OCI-LY7 (cell line): ENCODE measurements at regions not wholly inside any gene's neighbourhood (a gene's known extent, or its start where the extent isn't known, plus 50 kb on each side); places are given as distances from the start of the nearest gene placed in this dataset.

Experiments
- EZH2phosphoT487 ChIP-seq: fragments of 200-600 bp; sonication (generic); IDR thresholded peaks from 2 replicates; pipeline ENCODE4 v1.6.1; 2018; ENCODE audit warnings: low read depth, borderline replicate concordance, mild to moderate bottlenecking, mixed run types, antibody characterized with exemption, low read length, moderate library complexity, mixed read lengths
- TF ChIP-seq, protein P1 (sequence below): fragments of 200-600 bp; sonication (generic); conservative IDR thresholded peaks from 2 replicates; pipeline ENCODE4 v1.5.1; 2014; ENCODE audit warnings: mild to moderate bottlenecking, antibody characterized with exemption, low read length, moderate library complexity, mixed read lengths

DNA sequence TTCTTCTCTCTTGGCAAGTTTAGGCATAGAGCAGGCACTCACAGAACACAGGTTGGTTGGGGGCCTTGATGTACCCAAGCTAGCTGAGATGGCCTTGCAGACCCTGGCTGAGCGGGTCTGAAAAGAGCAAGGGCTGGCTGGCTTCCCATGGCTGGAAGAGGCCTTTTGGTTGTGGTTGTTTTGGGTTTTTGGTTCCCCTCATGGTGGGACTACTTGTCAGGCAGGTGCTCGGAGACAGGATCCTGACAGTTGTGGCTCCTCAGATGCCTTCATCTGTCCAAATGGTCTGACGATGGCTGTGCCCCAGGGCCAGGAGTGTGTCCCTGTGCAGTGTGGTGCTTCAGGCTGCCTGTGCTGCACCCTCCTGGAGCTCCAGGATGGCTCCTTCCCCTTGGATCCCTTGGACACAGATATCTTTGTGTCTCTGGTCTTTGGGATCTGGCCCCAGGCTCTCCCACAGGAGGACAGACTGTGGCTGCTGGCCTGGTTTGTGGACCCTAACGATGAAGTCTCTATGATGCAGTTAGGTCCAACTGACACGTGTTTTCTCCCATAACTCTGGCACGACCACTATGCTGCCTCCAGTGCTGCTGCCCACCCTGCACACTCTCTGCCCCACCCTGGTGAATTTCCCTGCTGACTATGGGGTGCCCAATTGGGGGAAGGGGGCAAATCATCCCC is 321.5 kb upstream of the ZNF32 start:
- TF ChIP-seq, protein P1, sequence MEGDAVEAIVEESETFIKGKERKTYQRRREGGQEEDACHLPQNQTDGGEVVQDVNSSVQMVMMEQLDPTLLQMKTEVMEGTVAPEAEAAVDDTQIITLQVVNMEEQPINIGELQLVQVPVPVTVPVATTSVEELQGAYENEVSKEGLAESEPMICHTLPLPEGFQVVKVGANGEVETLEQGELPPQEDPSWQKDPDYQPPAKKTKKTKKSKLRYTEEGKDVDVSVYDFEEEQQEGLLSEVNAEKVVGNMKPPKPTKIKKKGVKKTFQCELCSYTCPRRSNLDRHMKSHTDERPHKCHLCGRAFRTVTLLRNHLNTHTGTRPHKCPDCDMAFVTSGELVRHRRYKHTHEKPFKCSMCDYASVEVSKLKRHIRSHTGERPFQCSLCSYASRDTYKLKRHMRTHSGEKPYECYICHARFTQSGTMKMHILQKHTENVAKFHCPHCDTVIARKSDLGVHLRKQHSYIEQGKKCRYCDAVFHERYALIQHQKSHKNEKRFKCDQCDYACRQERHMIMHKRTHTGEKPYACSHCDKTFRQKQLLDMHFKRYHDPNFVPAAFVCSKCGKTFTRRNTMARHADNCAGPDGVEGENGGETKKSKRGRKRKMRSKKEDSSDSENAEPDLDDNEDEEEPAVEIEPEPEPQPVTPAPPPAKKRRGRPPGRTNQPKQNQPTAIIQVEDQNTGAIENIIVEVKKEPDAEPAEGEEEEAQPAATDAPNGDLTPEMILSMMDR: no peak
- no peak for TF ChIP-seq EZH2phosphoT487
